ENCODE measurements at regions not wholly inside any gene's neighbourhood (a gene's known extent, or its start where the extent isn't known, plus 50 kb on each side); places are given as distances from the start of the nearest gene placed in this dataset.

DNA sequence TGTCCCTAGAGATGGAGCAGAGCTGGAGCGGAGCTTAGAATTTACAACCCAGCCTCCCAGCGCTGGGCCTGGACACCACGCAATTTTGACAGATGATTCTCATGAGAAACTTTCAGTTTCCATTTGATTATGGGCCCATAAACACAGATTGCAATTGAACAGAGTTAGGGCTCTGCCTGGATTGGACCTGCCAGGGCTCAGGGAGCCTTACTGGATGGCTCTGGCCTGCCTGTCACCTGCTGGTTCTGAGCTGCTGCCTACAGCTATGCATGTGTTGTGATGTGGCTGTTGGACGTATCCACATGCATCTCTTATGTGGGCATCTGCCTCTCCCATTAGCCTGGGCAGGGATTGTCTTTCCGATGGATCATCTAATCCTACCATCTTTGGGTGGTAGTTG, 73.4 kb upstream of the SDK2 start:
- TF ChIP-seq, protein P1, sequence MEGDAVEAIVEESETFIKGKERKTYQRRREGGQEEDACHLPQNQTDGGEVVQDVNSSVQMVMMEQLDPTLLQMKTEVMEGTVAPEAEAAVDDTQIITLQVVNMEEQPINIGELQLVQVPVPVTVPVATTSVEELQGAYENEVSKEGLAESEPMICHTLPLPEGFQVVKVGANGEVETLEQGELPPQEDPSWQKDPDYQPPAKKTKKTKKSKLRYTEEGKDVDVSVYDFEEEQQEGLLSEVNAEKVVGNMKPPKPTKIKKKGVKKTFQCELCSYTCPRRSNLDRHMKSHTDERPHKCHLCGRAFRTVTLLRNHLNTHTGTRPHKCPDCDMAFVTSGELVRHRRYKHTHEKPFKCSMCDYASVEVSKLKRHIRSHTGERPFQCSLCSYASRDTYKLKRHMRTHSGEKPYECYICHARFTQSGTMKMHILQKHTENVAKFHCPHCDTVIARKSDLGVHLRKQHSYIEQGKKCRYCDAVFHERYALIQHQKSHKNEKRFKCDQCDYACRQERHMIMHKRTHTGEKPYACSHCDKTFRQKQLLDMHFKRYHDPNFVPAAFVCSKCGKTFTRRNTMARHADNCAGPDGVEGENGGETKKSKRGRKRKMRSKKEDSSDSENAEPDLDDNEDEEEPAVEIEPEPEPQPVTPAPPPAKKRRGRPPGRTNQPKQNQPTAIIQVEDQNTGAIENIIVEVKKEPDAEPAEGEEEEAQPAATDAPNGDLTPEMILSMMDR (IDR thresholded peaks at IDR 0.05), result no peak
- no peak for TF ChIP-seq EP300 (IDR thresholded peaks at IDR 0.05)

Data from tibial nerve (tissue), 4 donors.